HepG2 (cell line): ENCODE measurements at regions not wholly inside any gene's neighbourhood (a gene's known extent, or its start where the extent isn't known, plus 50 kb on each side); places are given as distances from the start of the nearest gene placed in this dataset.

Experiments used
- ATAC-seq: fragments of 200-7000 bp; cut with Tn5 transposase; 3 replicates; pipeline ENCODE4 v1.9.1; 2020; ENCODE audit warnings: mild to moderate bottlenecking, moderate library complexity
- BruUV-seq: library from RNA; stranded (reverse); fragments of 400-500 nt; replicated peaks from 2 replicates; lab custom pipeline; 2021; lab: Mats Ljungman, UMichigan
- CTCF ChIA-PET: fragments of 300-600 bp; formaldehyde crosslinking; extraction: SDS; loops from one replicate; lab custom pipeline; 2021; ENCODE audit warnings: low total read pairs, inconsistent platforms, low intra/inter-chr PET ratio; lab: Yijun Ruan, JAX
- POLR2A ChIA-PET: fragments of 350-600 bp; sonication (Branson Sonifier 250); formaldehyde crosslinking; loops from one replicate; lab custom pipeline; 2020; ENCODE audit warnings: antibody characterized with exemption, inconsistent platforms; lab: Yijun Ruan, JAX
- DNase-seq: peaks from one replicate; pipeline ENCODE4 v3.0.0-alpha.2; 2015; ENCODE audit warnings: low spot score
- FAIRE-seq: peaks from 3 replicates; lab custom pipeline; 2011; peaks lifted over from hg19 to GRCh38; lab: Jason Lieb, UNC
- H2AFZ ChIP-seq: one replicate; pipeline ENCODE4 v1.6.1; 2011; ENCODE audit warnings: low read length, inconsistent platforms
- H3K27ac ChIP-seq: fragments of 300-600 bp; 3 replicates; pipeline ENCODE4 v1.8.0; 2011; ENCODE audit warnings: mixed run types, mild to moderate bottlenecking, mixed read lengths, low read length, inconsistent platforms; ENCODE audit not compliant: insufficient read depth; ENCODE audit errors: extremely low read length
- H3K27me3 ChIP-seq, 2 experiments: fragments of 200-600 bp in 1 of 2; 2 replicates in 1 of 2; 3 replicates in 1 of 2; pipeline versions ENCODE4 v1.6.0 to v1.8.0; 2011; ENCODE audit warnings: low read length in 2 of 2, mild to moderate bottlenecking in 2 of 2, moderate library complexity in 2 of 2, inconsistent platforms in 1 of 2; ENCODE audit not compliant: insufficient read depth in 2 of 2, control insufficient read depth in 1 of 2
- H3K36me3 ChIP-seq, 2 experiments: fragments of 200-600 bp in 1 of 2; replicated peaks in 1 of 2; 2 replicates in 1 of 2; 3 replicates in 1 of 2; pipeline versions ENCODE4 v1.5.1 to v1.8.0; 2011; ENCODE audit warnings: low read length in 2 of 2, inconsistent platforms in 1 of 2; ENCODE audit not compliant: insufficient read depth in 2 of 2, control insufficient read depth in 1 of 2
- H3K4me1 ChIP-seq: 2 replicates; pipeline ENCODE4 v1.5.1; 2012; ENCODE audit warnings: low read length, inconsistent platforms; ENCODE audit not compliant: insufficient read depth
- H3K4me2 ChIP-seq: 2 replicates; pipeline ENCODE4 v1.6.0; 2011; ENCODE audit warnings: low read depth, low read length, inconsistent platforms
- H3K4me3 ChIP-seq, 3 experiments: fragments of 200-600 bp in 1 of 3; sonication (generic), shearing (Covaris generic) in 1 of 3; replicated peaks in 1 of 3; 2 replicates each; pipeline ENCODE4 v1.5.1; 2011 to 2016; ENCODE audit warnings: low read length in 3 of 3, inconsistent platforms in 2 of 3, low read depth in 2 of 3, mild to moderate bottlenecking in 2 of 3, control low read depth in 1 of 3, mixed read lengths in 1 of 3; ENCODE audit not compliant: insufficient read depth in 1 of 3
- H3K79me2 ChIP-seq: one replicate; pipeline ENCODE4 v1.6.1; 2011; ENCODE audit warnings: low read length, inconsistent platforms; ENCODE audit not compliant: insufficient read depth
- H3K9ac ChIP-seq: 2 replicates; pipeline ENCODE4 v1.6.0; 2011; ENCODE audit warnings: mild to moderate bottlenecking, low read depth, low read length, inconsistent platforms; ENCODE audit not compliant: insufficient read depth
- H3K9me3 ChIP-seq: 2 replicates; pipeline ENCODE4 v1.5.1; 2012; ENCODE audit warnings: mild to moderate bottlenecking, low read length
- H4K20me1 ChIP-seq: 2 replicates; pipeline ENCODE4 v1.6.0; 2011; ENCODE audit warnings: inconsistent platforms, mild to moderate bottlenecking, low read length, moderate library complexity; ENCODE audit not compliant: insufficient read depth
- AKNA ChIP-seq: sonication (generic); formaldehyde crosslinking; IDR thresholded peaks from 2 replicates; pipeline ENCODE4 v1.4.0; 2020; ENCODE audit warnings: missing genetic modification reagents, borderline replicate concordance
- HNF1A ChIP-seq, 2 experiments: sonication (generic) in 1 of 2; formaldehyde crosslinking in 1 of 2; IDR thresholded peaks; 2 replicates each; pipeline versions ENCODE4 v1.4.0 to v1.6.1; 2016 to 2020; ENCODE audit warnings: borderline replicate concordance in 1 of 2, low read depth in 1 of 2, mild to moderate bottlenecking in 1 of 2, missing genetic modification reagents in 1 of 2
- HOXA3 ChIP-seq: sonication (generic); formaldehyde crosslinking; IDR thresholded peaks from 2 replicates; pipeline ENCODE4 v1.5.0; 2020; ENCODE audit warnings: missing genetic modification reagents
- SP5 ChIP-seq: IDR thresholded peaks from 2 replicates; pipeline ENCODE4 v1.6.1; 2016; ENCODE audit warnings: low read depth, borderline replicate concordance
- SRSF4 ChIP-seq: fragments of 200-400 bp; formaldehyde crosslinking; IDR thresholded peaks from one replicate; pipeline ENCODE4 v1.6.1; 2018; ENCODE audit warnings: mild to moderate bottlenecking, low read depth, low read length, moderate library complexity; ENCODE audit not compliant: poor library complexity, severe bottlenecking
- ZBTB26 ChIP-seq: IDR thresholded peaks from 2 replicates; pipeline ENCODE4 v1.6.1; 2016; ENCODE audit warnings: missing compliant biosample characterization, missing genetic modification reagents, borderline replicate concordance
- ZBTB39 ChIP-seq: sonication (generic); formaldehyde crosslinking; IDR thresholded peaks from 2 replicates; pipeline ENCODE4 v1.5.0; 2020; ENCODE audit warnings: missing genetic modification reagents
- ZNF362 ChIP-seq: sonication (generic); formaldehyde crosslinking; IDR thresholded peaks from 2 replicates; pipeline ENCODE4 v1.4.0; 2020; ENCODE audit warnings: missing genetic modification reagents, mild to moderate bottlenecking, borderline replicate concordance
- ZNF660 ChIP-seq: sonication (generic); formaldehyde crosslinking; IDR thresholded peaks from 2 replicates; pipeline ENCODE4 v1.5.1; 2020; ENCODE audit warnings: mild to moderate bottlenecking, low read depth, missing genetic modification reagents, borderline replicate concordance
- WGBS: methylation state at CpG from one replicate; pipeline ENCODE4 v1.1.6; 2017; ENCODE audit warnings: low lambda C conversion rate; 5-methylcytosine and 5-hydroxymethylcytosine counted together
- in situ Hi-C: cut with HindIII; loops from 2 replicates; pipeline ENCODE4 v1.10.0; 2017; ENCODE audit warnings: low pct_unique_long_range_greater_than_20kb; ENCODE audit not compliant: extremely low pct_ligation_motif_present
- intact Hi-C: fragments of 100-400 bp; cut with micrococcal nuclease; formaldehyde crosslinking; loops from one replicate; pipeline ENCODE4 v1.10.0; 2022; ENCODE audit not compliant: unreplicated experiment

GRCh38 chr18:60693426-60693825 is 320.9 kb upstream of the MC4R start:
- in situ Hi-C loops, result no loop called here
- H3K27ac ChIP-seq, result no peak overlapping the region
- CTCF ChIA-PET, result no interaction called here
- 0% methylated on average over 5 of the region's 5 CpGs for WGBS
- H3K36me3 ChIP-seq, result no peaks in the 10 kb centered on the region
- H3K79me2 ChIP-seq, result no peaks in the 10 kb centered on the region
- H3K4me2 ChIP-seq, result no peak overlapping the region
- POLR2A ChIA-PET, result no interaction called here
- H3K4me1 ChIP-seq, result no peaks in the 10 kb centered on the region
- no peaks in the 10 kb centered on the region for H3K9me3 ChIP-seq
- no TSS peak for BruUV-seq
- H3K4me3 ChIP-seq, result no peak overlapping the region
- ATAC-seq, result no peak
- no peak overlapping the region for H2AFZ ChIP-seq
- DNase-seq, result no peak
- no peaks in the 10 kb centered on the region for H3K27me3 ChIP-seq
- H4K20me1 ChIP-seq, result no peaks in the 10 kb centered on the region
- H3K9ac ChIP-seq, result no peak overlapping the region
- FAIRE-seq, result no peak
- intact Hi-C loops, result no loop called here
- TF ChIP-seq AKNA (no peak), ZNF660 (CRISPR knock-in tag) (no peak), SRSF4 (no peak), ZBTB26 (no peak), SP5 (CRISPR knock-in tag) (no peak), ZNF362 (CRISPR knock-in tag) (no peak), HOXA3 (CRISPR knock-in tag) (no peak), HNF1A (IDR thresholded peaks at IDR 0.05; ENCODE audit: low read depth) (no peak), HNF1A (CRISPR knock-in tag; IDR thresholded peaks at IDR 0.05; ENCODE audit: borderline replicate concordance) (no peak), ZBTB39 (CRISPR knock-in tag) (no peak)
